ENCODE measurements at regions not wholly inside any gene's neighbourhood (a gene's known extent, or its start where the extent isn't known, plus 50 kb on each side); places are given as distances from the start of the nearest gene placed in this dataset.

- TF ChIP-seq CTCF (conservative IDR thresholded peaks at IDR 0.05; ENCODE audit: low read depth), result no peak
- no peak for DNase-seq (ENCODE audit: low spot score)
- ChIA-PET POLR2A (ENCODE audit: low non-redundant PET) (no interaction called here), CTCF (no interaction called here)
- no peak overlapping the region for H3K27ac ChIP-seq
Measured at GRCh38 chr2:144592500-144593256, 72.8 kb upstream of the ZEB2 start.

GRCh38 chr2:144587306-144587705 is 67.4 kb upstream of the ZEB2 start:
- POLR2A ChIA-PET (ENCODE audit: low non-redundant PET), result no interaction called here
- CTCF ChIA-PET, result no interaction called here
- TF ChIP-seq CTCF (conservative IDR thresholded peaks at IDR 0.05; ENCODE audit: low read depth), result no peak
- H3K27ac ChIP-seq, result no peak overlapping the region
- no peak for DNase-seq (ENCODE audit: low spot score)

GRCh38 chr2:144586476-144586875 is 66.6 kb upstream of the ZEB2 start:
- DNase-seq (ENCODE audit: low spot score), result no peak
- TF ChIP-seq CTCF (conservative IDR thresholded peaks at IDR 0.05; ENCODE audit: low read depth), result no peak
- ChIA-PET POLR2A (ENCODE audit: low non-redundant PET) (no interaction called here), CTCF (no interaction called here)
- H3K27ac ChIP-seq, result no peak overlapping the region

- peak; percentile 48 for DNase-seq (ENCODE audit: low spot score)
- CTCF ChIA-PET, result interaction anchor here (0.6 kb wide), 1 partner anchor 337 kb away, joined by 3 read pairs; no protein-coding TSS in a partner anchor
- POLR2A ChIA-PET (ENCODE audit: low non-redundant PET), result no interaction called here
- no peak overlapping the region for H3K27ac ChIP-seq
- no peak for TF ChIP-seq CTCF (conservative IDR thresholded peaks at IDR 0.05; ENCODE audit: low read depth)
Measured at GRCh38 chr2:144583741-144584453, 64.0 kb upstream of the ZEB2 start.

- no peak overlapping the region for H3K27ac ChIP-seq
- TF ChIP-seq CTCF (conservative IDR thresholded peaks at IDR 0.05; ENCODE audit: low read depth), result no peak
- no peak for DNase-seq (ENCODE audit: low spot score)
- ChIA-PET CTCF (interaction anchor here (0.6 kb wide), 1 partner anchor 337 kb away, joined by 3 read pairs; no protein-coding TSS in a partner anchor), POLR2A (ENCODE audit: low non-redundant PET) (no interaction called here)
Measured at GRCh38 chr2:144583381-144583729, 63.4 kb upstream of the ZEB2 start.

- CTCF ChIA-PET, result no interaction called here
- no peak overlapping the region for H3K27ac ChIP-seq
- DNase-seq (ENCODE audit: low spot score), result no peak
- POLR2A ChIA-PET (ENCODE audit: low non-redundant PET), result no interaction called here
- no peak for TF ChIP-seq CTCF (conservative IDR thresholded peaks at IDR 0.05; ENCODE audit: low read depth)
Measured at GRCh38 chr2:144582651-144583380, 62.9 kb upstream of the ZEB2 start.
